NT2/D1 (cell line): ENCODE measurements at regions not wholly inside any gene's neighbourhood (a gene's known extent, or its start where the extent isn't known, plus 50 kb on each side); places are given as distances from the start of the nearest gene placed in this dataset.

Source experiments
- SUZ12 ChIP-seq: IDR thresholded peaks from 2 replicates; pipeline ENCODE4 v1.6.1; 2011; ENCODE audit not compliant: insufficient read length, insufficient read depth; ENCODE audit errors: extremely low read depth
- YY1 ChIP-seq: IDR thresholded peaks from 2 replicates; pipeline ENCODE4 v1.6.1; 2011; ENCODE audit not compliant: insufficient read length, insufficient read depth
- ZNF274 ChIP-seq: IDR thresholded peaks from 2 replicates; pipeline ENCODE4 v1.6.1; 2011; ENCODE audit warnings: mild to moderate bottlenecking, low read depth, low read length

GRCh38 chr2:57698935-57699449 is 347.6 kb upstream of the VRK2 start:
- TF ChIP-seq YY1 (no peak), SUZ12 (no peak), ZNF274 (no peak)
